ENCODE measurements at regions not wholly inside any gene's neighbourhood (a gene's known extent, or its start where the extent isn't known, plus 50 kb on each side); places are given as distances from the start of the nearest gene placed in this dataset.

- no peak for DNase-seq (ENCODE audit: low read depth, low spot score)
- BruUV-seq (replicated peaks), result no TSS peak
- intact Hi-C loops (cut with micrococcal nuclease; ENCODE audit: unreplicated experiment) (no loop called here), in situ Hi-C loops (cut with MboI) (no loop called here)
- TF ChIP-seq JUNB (IDR thresholded peaks at IDR 0.05), result no peak
- TF ChIP-seq NRF1 (conservative IDR thresholded peaks at IDR 0.05; ENCODE audit: low read depth, low read length), result no peak
- TF ChIP-seq SPI1 (IDR thresholded peaks at IDR 0.05; ENCODE audit: borderline replicate concordance, insufficient read depth, low read depth, low read length), result no peak
- no peak for TF ChIP-seq TBL1XR1 (IDR thresholded peaks at IDR 0.05; ENCODE audit: low read depth, low read length)
- TF ChIP-seq RCOR1 (conservative IDR thresholded peaks at IDR 0.05; ENCODE audit: low read depth, low read length), result no peak
- TF ChIP-seq RFX5 (IDR thresholded peaks at IDR 0.05; ENCODE audit: low read depth, low read length), result no peak
- TF ChIP-seq PAX5 (IDR thresholded peaks at IDR 0.05; ENCODE audit: borderline replicate concordance, low read depth, low read length), result no peak
- TF ChIP-seq DPF2 (IDR thresholded peaks at IDR 0.05), result no peak
- TF ChIP-seq KDM1A (IDR thresholded peaks at IDR 0.05; ENCODE audit: borderline replicate concordance), result no peak
- TF ChIP-seq RAD21 (IDR thresholded peaks at IDR 0.05; ENCODE audit: insufficient read depth, low read depth, low read length), result no peak
- Histone ChIP-seq H3K4me3 (no peak overlapping the region), H3K9me3 (replicated peaks; ENCODE audit: control insufficient read depth, insufficient read depth, low read length) (no peaks in the 10 kb centered on the region), H3K9ac (ENCODE audit: control insufficient read depth, insufficient read depth, low read length) (no peak overlapping the region), H3K79me2 (ENCODE audit: control insufficient read depth, insufficient read depth, low read length) (no peaks in the 10 kb centered on the region), H2AFZ (ENCODE audit: control insufficient read depth, low read depth, low read length) (no peak overlapping the region), H3K4me1 (ENCODE audit: control insufficient read depth, insufficient read depth, low read length) (no peaks in the 10 kb centered on the region), H4K20me1 (ENCODE audit: control insufficient read depth, insufficient read depth) (no peaks in the 10 kb centered on the region), H3K36me3 (ENCODE audit: control insufficient read depth in 2 of 2, insufficient read depth in 2 of 2, low read length in 1 of 2) (no peaks in the 10 kb centered on the region), H3K4me2 (ENCODE audit: control insufficient read depth, insufficient read depth) (no peak overlapping the region), H3K27ac (ENCODE audit: control insufficient read depth, insufficient read depth) (no peak overlapping the region), H3K27me3 (replicated peaks in 1 of 2; ENCODE audit: control insufficient read depth in 2 of 2, insufficient read depth in 2 of 2, low read length in 1 of 2) (no peaks in the 10 kb centered on the region)
- WGBS (ENCODE audit: insufficient coverage, insufficient replicate concordance, low lambda C conversion rate, missing lambda C conversion rate), result 55% methylated on average over 3 of the region's 3 CpGs
- ChIA-PET CTCF (no interaction called here), POLR2A (no interaction called here), RAD21 (ENCODE audit: unreplicated experiment) (no interaction called here), SMC1A (ENCODE audit: uncharacterized antibody, unreplicated experiment) (interaction anchor here (0.6 kb wide), 1 partner anchor 1200 kb away, joined by 3 read pairs; no protein-coding TSS in a partner anchor)
- FAIRE-seq, result no peak
- ATAC-seq, result no peak
Observed at GRCh38 chr6:104558746-104559145, 301.0 kb downstream of the HACE1 start.

GRCh38 chr6:104548297-104548696 is 311.4 kb downstream of the HACE1 start:
- Histone ChIP-seq H3K4me2 (ENCODE audit: control insufficient read depth, insufficient read depth) (no peak overlapping the region), H3K4me3 (no peak overlapping the region), H3K36me3 (ENCODE audit: control insufficient read depth in 2 of 2, insufficient read depth in 2 of 2, low read length in 1 of 2) (no peaks in the 10 kb centered on the region), H4K20me1 (ENCODE audit: control insufficient read depth, insufficient read depth) (no peaks in the 10 kb centered on the region), H2AFZ (ENCODE audit: control insufficient read depth, low read depth, low read length) (no peak overlapping the region), H3K9ac (ENCODE audit: control insufficient read depth, insufficient read depth, low read length) (no peak overlapping the region), H3K9me3 (replicated peaks; ENCODE audit: control insufficient read depth, insufficient read depth, low read length) (no peaks in the 10 kb centered on the region), H3K4me1 (ENCODE audit: control insufficient read depth, insufficient read depth, low read length) (no peaks in the 10 kb centered on the region), H3K27ac (ENCODE audit: control insufficient read depth, insufficient read depth) (no peak overlapping the region), H3K79me2 (ENCODE audit: control insufficient read depth, insufficient read depth, low read length) (no peaks in the 10 kb centered on the region), H3K27me3 (replicated peaks in 1 of 2; ENCODE audit: control insufficient read depth in 2 of 2, insufficient read depth in 2 of 2, low read length in 1 of 2) (no peaks in the 10 kb centered on the region)
- TF ChIP-seq PAX5 (IDR thresholded peaks at IDR 0.05; ENCODE audit: borderline replicate concordance, low read depth, low read length), result no peak
- TF ChIP-seq CHD1 (IDR thresholded peaks at IDR 0.05; ENCODE audit: low read depth, low read length), result no peak
- TF ChIP-seq NBN (IDR thresholded peaks at IDR 0.05), result no peak
- no peak for TF ChIP-seq SRF (IDR thresholded peaks at IDR 0.05; ENCODE audit: low read depth in 2 of 2, low read length in 2 of 2)
- TF ChIP-seq IRF3 (IDR thresholded peaks at IDR 0.05), result no peak
- no peak for TF ChIP-seq KAT2A (conservative IDR thresholded peaks at IDR 0.05; ENCODE audit: control insufficient read depth, low read depth, low read length)
- TF ChIP-seq CEBPB (IDR thresholded peaks at IDR 0.05; ENCODE audit: borderline replicate concordance in 1 of 2, low read depth in 2 of 2, low read length in 2 of 2), result no peak
- no peak for TF ChIP-seq RUNX3 (IDR thresholded peaks at IDR 0.05; ENCODE audit: low read length)
- TF ChIP-seq SIN3A (IDR thresholded peaks at IDR 0.05; ENCODE audit: low read depth, low read length), result no peak
- no peak for TF ChIP-seq NFYA (IDR thresholded peaks at IDR 0.05; ENCODE audit: borderline replicate concordance, low read depth, low read length)
- in situ Hi-C loops (cut with MboI) (no loop called here), intact Hi-C loops (cut with micrococcal nuclease; ENCODE audit: unreplicated experiment) (no loop called here)
- DNase-seq (ENCODE audit: low read depth, low spot score) (no peak), FAIRE-seq (no peak), ATAC-seq (peak; percentile 56)
- ChIA-PET POLR2A (no interaction called here), SMC1A (ENCODE audit: uncharacterized antibody, unreplicated experiment) (no interaction called here), RAD21 (ENCODE audit: unreplicated experiment) (no interaction called here), CTCF (no interaction called here)
- WGBS (ENCODE audit: insufficient coverage, insufficient replicate concordance, low lambda C conversion rate, missing lambda C conversion rate), result 11% methylated on average over 4 of the region's 4 CpGs
- no TSS peak for BruUV-seq (replicated peaks)
